Ishikawa (cell line): ENCODE measurements at regions not wholly inside any gene's neighbourhood (a gene's known extent, or its start where the extent isn't known, plus 50 kb on each side); places are given as distances from the start of the nearest gene placed in this dataset.

Source experiments
- EGR1 ChIP-seq: IDR thresholded peaks from 2 replicates; pipeline ENCODE4 v1.6.1; 2012
- EP300 ChIP-seq: IDR thresholded peaks from 2 replicates; pipeline ENCODE4 v1.6.1; 2012; ENCODE audit warnings: borderline replicate concordance
- FOXM1 ChIP-seq: IDR thresholded peaks from 2 replicates; pipeline ENCODE4 v1.6.1; 2012; ENCODE audit warnings: low read depth, borderline replicate concordance
- MAX ChIP-seq: IDR thresholded peaks from 2 replicates; pipeline ENCODE4 v1.6.1; 2012
- RAD21 ChIP-seq: IDR thresholded peaks from 2 replicates; pipeline ENCODE4 v1.6.1; 2012; ENCODE audit warnings: low read depth
- REST ChIP-seq: IDR thresholded peaks from 2 replicates; pipeline ENCODE4 v1.6.1; 2012; ENCODE audit warnings: low read depth, mild to moderate bottlenecking
- TAF1 ChIP-seq: IDR thresholded peaks from 2 replicates; pipeline ENCODE4 v1.6.1; 2012; ENCODE audit warnings: low read depth, mild to moderate bottlenecking
- TCF12 ChIP-seq: IDR thresholded peaks from 2 replicates; pipeline ENCODE4 v1.6.1; 2012; ENCODE audit warnings: low read depth
- TF ChIP-seq, protein P1 (sequence below): IDR thresholded peaks from 2 replicates; pipeline ENCODE4 v1.6.1; 2012

- no peak for TF ChIP-seq REST
- no peak for TF ChIP-seq TCF12
- TF ChIP-seq MAX: no peak
- TF ChIP-seq FOXM1: no peak
- TF ChIP-seq RAD21: no peak
- TF ChIP-seq TAF1: no peak
- TF ChIP-seq EGR1: no peak
- TF ChIP-seq, protein P1, sequence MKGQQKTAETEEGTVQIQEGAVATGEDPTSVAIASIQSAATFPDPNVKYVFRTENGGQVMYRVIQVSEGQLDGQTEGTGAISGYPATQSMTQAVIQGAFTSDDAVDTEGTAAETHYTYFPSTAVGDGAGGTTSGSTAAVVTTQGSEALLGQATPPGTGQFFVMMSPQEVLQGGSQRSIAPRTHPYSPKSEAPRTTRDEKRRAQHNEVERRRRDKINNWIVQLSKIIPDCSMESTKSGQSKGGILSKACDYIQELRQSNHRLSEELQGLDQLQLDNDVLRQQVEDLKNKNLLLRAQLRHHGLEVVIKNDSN: no peak
- TF ChIP-seq EP300: no peak
Observed at GRCh38 chr6:156616495-156616894, 160.7 kb upstream of the ARID1B start.
